A673 (cell line): ENCODE measurements at regions not wholly inside any gene's neighbourhood (a gene's known extent, or its start where the extent isn't known, plus 50 kb on each side); places are given as distances from the start of the nearest gene placed in this dataset.

ENCODE experiments used
- BruUV-seq: library from RNA; stranded (reverse); fragments of 400-500 nt; replicated peaks from 2 replicates; lab custom pipeline; 2021; lab: Mats Ljungman, UMichigan
- CTCF ChIA-PET: fragments of 300-600 bp; sonication (Branson Sonifier 250); formaldehyde crosslinking; loops from one replicate; lab custom pipeline; 2022; ENCODE audit warnings: antibody characterized with exemption; lab: Charles Lee
- POLR2A ChIA-PET: fragments of 300-600 bp; sonication (Branson Sonifier 250); formaldehyde crosslinking; loops from one replicate; lab custom pipeline; 2022; ENCODE audit warnings: antibody characterized with exemption; ENCODE audit not compliant: low non-redundant PET; lab: Charles Lee
- DNase-seq: peaks from one replicate; pipeline ENCODE4 v3.0.0-alpha.2; 2015; ENCODE audit warnings: low spot score
- H3K27ac ChIP-seq: fragments of 200-600 bp; sonication (generic); 2 replicates; pipeline ENCODE4 v1.5.1; 2016; ENCODE audit warnings: mixed run types, low read depth, mild to moderate bottlenecking, mixed read lengths, antibody characterized with exemption, low read length; ENCODE audit not compliant: poor library complexity, severe bottlenecking
- H3K27me3 ChIP-seq: fragments of 200-600 bp; sonication (generic); replicated peaks from 2 replicates; pipeline ENCODE4 v1.6.1; 2017; ENCODE audit warnings: mixed run types, low read depth, mild to moderate bottlenecking, mixed read lengths, antibody characterized with exemption, low read length; ENCODE audit not compliant: insufficient read depth, poor library complexity
- H3K36me3 ChIP-seq: fragments of 200-600 bp; sonication (generic); 2 replicates; pipeline ENCODE4 v1.6.1; 2016; ENCODE audit warnings: mixed run types, mild to moderate bottlenecking, mixed read lengths, antibody characterized with exemption, low read length; ENCODE audit not compliant: insufficient read depth, poor library complexity, severe bottlenecking
- H3K4me1 ChIP-seq: fragments of 200-600 bp; sonication (generic); 2 replicates; pipeline ENCODE4 v1.6.1; 2017; ENCODE audit warnings: mixed run types, mild to moderate bottlenecking, mixed read lengths, antibody characterized with exemption, low read length; ENCODE audit not compliant: insufficient read depth, poor library complexity, severe bottlenecking
- H3K4me3 ChIP-seq: fragments of 200-600 bp; sonication (generic); 2 replicates; pipeline ENCODE4 v1.5.1; 2016; ENCODE audit warnings: low read depth, mixed run types, mild to moderate bottlenecking, mixed read lengths, low read length; ENCODE audit not compliant: poor library complexity, severe bottlenecking
- H3K9me3 ChIP-seq: fragments of 200-600 bp; sonication (generic); 2 replicates; pipeline ENCODE4 v1.6.1; 2016; ENCODE audit warnings: mixed run types, low read depth, mild to moderate bottlenecking, mixed read lengths, antibody characterized with exemption, low read length; ENCODE audit not compliant: poor library complexity, severe bottlenecking
- CTCF ChIP-seq: fragments of 300-800, 200-600 bp; sonication (generic); conservative IDR thresholded peaks from 2 replicates; pipeline ENCODE4 v1.5.1; 2017; ENCODE audit warnings: low read depth, mild to moderate bottlenecking, antibody characterized with exemption, low read length, moderate library complexity, mixed read lengths
- EZH2 ChIP-seq: fragments of 200-600 bp; sonication (generic); IDR thresholded peaks from 2 replicates; pipeline ENCODE4 v1.6.1; 2017; ENCODE audit warnings: borderline replicate concordance, low read depth, mild to moderate bottlenecking, mixed read lengths, antibody characterized with exemption, low read length; ENCODE audit not compliant: poor library complexity, severe bottlenecking
- intact Hi-C: fragments of 100-400 bp; cut with micrococcal nuclease; formaldehyde crosslinking; loops from one replicate; pipeline ENCODE4 v1.10.0; 2022; ENCODE audit not compliant: unreplicated experiment

GRCh38 chr5:125882061-125882460, 541.1 kb upstream of the GRAMD2B start:
- Histone ChIP-seq H3K4me3 (no peak overlapping the region), H3K4me1 (no peaks in the 10 kb centered on the region), H3K9me3 (no peaks in the 10 kb centered on the region), H3K27me3 (no peaks in the 10 kb centered on the region), H3K36me3 (no peaks in the 10 kb centered on the region), H3K27ac (no peak overlapping the region)
- ChIA-PET CTCF (no interaction called here), POLR2A (no interaction called here)
- DNase-seq = no peak
- BruUV-seq = no TSS peak
- TF ChIP-seq EZH2 = no peak
- no peak for TF ChIP-seq CTCF
- intact Hi-C loops = no loop called here

DNA sequence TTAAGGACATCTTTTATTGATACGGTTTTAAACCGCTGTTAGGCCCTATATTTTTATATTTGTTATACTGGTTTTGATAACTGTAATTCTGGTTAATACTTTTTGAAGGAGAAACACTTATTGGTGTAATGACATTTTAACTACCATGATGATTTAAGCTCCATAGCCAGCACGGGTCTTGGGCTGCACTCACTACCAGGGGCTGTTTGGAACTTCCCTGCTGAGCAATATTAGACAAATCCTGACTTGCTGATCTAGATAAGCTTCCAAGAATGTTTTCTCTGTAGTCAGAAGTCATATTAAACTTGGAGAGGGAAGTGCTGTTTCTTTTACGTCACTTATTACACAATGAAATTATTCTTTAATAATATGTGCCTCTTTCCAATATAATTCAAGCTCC, 540.0 kb upstream of the GRAMD2B start:
- BruUV-seq = no TSS peak
- no peak for DNase-seq
- POLR2A ChIA-PET = no interaction called here
- Histone ChIP-seq H3K27me3 (no peaks in the 10 kb centered on the region), H3K4me3 (no peak overlapping the region), H3K4me1 (no peaks in the 10 kb centered on the region), H3K36me3 (no peaks in the 10 kb centered on the region), H3K9me3 (no peaks in the 10 kb centered on the region), H3K27ac (no peak overlapping the region)
- CTCF ChIA-PET = no interaction called here
- intact Hi-C loops = no loop called here
- TF ChIP-seq CTCF = no peak

DNA sequence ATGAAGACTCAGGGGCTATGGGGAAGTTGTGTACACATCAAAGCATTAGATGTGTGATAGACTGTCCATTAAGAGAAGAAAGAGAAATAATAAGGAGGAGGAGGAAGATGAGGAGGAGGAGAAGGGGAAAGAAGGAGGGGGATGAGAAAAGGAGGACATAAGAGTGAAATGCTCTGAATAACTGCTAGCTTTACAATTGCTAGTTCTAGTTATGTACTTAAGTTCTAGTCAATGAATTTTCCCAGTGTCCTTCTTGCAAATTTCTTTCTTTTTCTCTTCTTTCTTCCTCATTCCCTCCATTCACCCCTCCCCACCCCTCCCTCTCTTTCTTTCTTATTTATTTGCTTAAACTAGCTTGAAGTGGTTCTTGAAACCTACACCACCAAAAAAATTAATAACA, 534.9 kb upstream of the GRAMD2B start:
- TF ChIP-seq CTCF = no peak
- TF ChIP-seq EZH2 = no peak
- Histone ChIP-seq H3K4me1 (no peaks in the 10 kb centered on the region), H3K27me3 (no peaks in the 10 kb centered on the region), H3K27ac (no peak overlapping the region), H3K4me3 (no peak overlapping the region), H3K36me3 (no peaks in the 10 kb centered on the region), H3K9me3 (no peaks in the 10 kb centered on the region)
- ChIA-PET POLR2A (no interaction called here), CTCF (no interaction called here)
- no peak for DNase-seq
- intact Hi-C loops = no loop called here
- no TSS peak for BruUV-seq
